K562 (cell line): ENCODE measurements at regions not wholly inside any gene's neighbourhood (a gene's known extent, or its start where the extent isn't known, plus 50 kb on each side); places are given as distances from the start of the nearest gene placed in this dataset.

Experiments
- ATAC-seq: fragments of 200-7000 bp; cut with Tn5 transposase; 3 replicates; pipeline ENCODE4 v1.9.1; 2020; ENCODE audit warnings: moderate library complexity
- BruUV-seq: library from RNA; stranded (reverse); fragments of 400-500 nt; replicated peaks from 2 replicates; lab custom pipeline; 2021; lab: Mats Ljungman, UMichigan
- CTCF ChIA-PET: fragments of 300-600 bp; formaldehyde crosslinking; extraction: SDS; loops from one replicate; lab custom pipeline; 2021; ENCODE audit warnings: low intra/inter-chr PET ratio; lab: Yijun Ruan, JAX
- POLR2A ChIA-PET: fragments of 300-600, 350-650 bp; sonication (Branson Sonifier 250); formaldehyde crosslinking; extraction: SDS; loops from one replicate; lab custom pipeline; 2021; ENCODE audit warnings: antibody characterized with exemption, inconsistent platforms; lab: Yijun Ruan, JAX
- DNase-seq, 4 experiments: peaks; one replicate each; pipeline versions ENCODE4 v3.0.0 to v3.0.0-alpha.2; 2011 to 2018; ENCODE audit warnings: low spot score in 3 of 4, mixed read lengths in 3 of 4; ENCODE audit errors: extremely low read depth in 1 of 4
- FAIRE-seq: peaks from 2 replicates; lab custom pipeline; 2011; peaks lifted over from hg19 to GRCh38; lab: Jason Lieb, UNC
- H2AFZ ChIP-seq: 2 replicates; pipeline ENCODE4 v1.6.0; 2011; ENCODE audit warnings: low read depth, low read length, control low read depth, inconsistent platforms
- H3K27ac ChIP-seq: fragments of 200-600 bp; 3 replicates; pipeline ENCODE4 v1.8.0; 2011; ENCODE audit warnings: low read depth, mild to moderate bottlenecking, control low read depth, inconsistent platforms, low read length, moderate library complexity, mixed read lengths; ENCODE audit errors: extremely low read depth
- H3K27me3 ChIP-seq, 2 experiments: fragments of 300-600 bp in 1 of 2; 2 replicates in 1 of 2; 3 replicates in 1 of 2; pipeline versions ENCODE4 v1.6.0 to v1.8.0; 2011; ENCODE audit warnings: inconsistent platforms in 2 of 2, low read length in 2 of 2, mild to moderate bottlenecking in 1 of 2, mixed read lengths in 1 of 2, moderate library complexity in 1 of 2; ENCODE audit not compliant: control insufficient read depth in 2 of 2, insufficient read depth in 2 of 2
- H3K36me3 ChIP-seq: fragments of 300-600 bp; 3 replicates; pipeline ENCODE4 v1.8.0; 2011; ENCODE audit warnings: mild to moderate bottlenecking, low read length, inconsistent platforms; ENCODE audit not compliant: control insufficient read depth, insufficient read depth
- H3K4me1 ChIP-seq, 2 experiments: fragments of 200-600 bp in 1 of 2; replicated peaks in 1 of 2; 2 replicates in 1 of 2; 3 replicates in 1 of 2; pipeline versions ENCODE4 v1.5.1 to v1.8.0; 2011; ENCODE audit warnings: inconsistent platforms in 2 of 2, low read length in 2 of 2, mild to moderate bottlenecking in 1 of 2, mixed read lengths in 1 of 2, moderate library complexity in 1 of 2; ENCODE audit not compliant: control insufficient read depth in 2 of 2, insufficient read depth in 2 of 2
- H3K4me2 ChIP-seq: 2 replicates; pipeline ENCODE4 v1.6.1; 2011; ENCODE audit warnings: low read length, control low read depth, inconsistent platforms, mixed read lengths; ENCODE audit not compliant: insufficient read depth
- H3K4me3 ChIP-seq: fragments of 200-600 bp; sonication (generic), shearing (Covaris generic); 2 replicates; pipeline ENCODE4 v1.5.1; 2016; ENCODE audit warnings: control low read depth, inconsistent platforms
- H3K79me2 ChIP-seq: fragments of 200-600 bp; 3 replicates; pipeline ENCODE4 v1.8.0; 2011; ENCODE audit warnings: low read length, inconsistent platforms; ENCODE audit not compliant: control insufficient read depth, insufficient read depth
- H3K9ac ChIP-seq, 2 experiments: 2 replicates each; pipeline versions ENCODE4 v1.6.0 to v1.6.1; 2011; ENCODE audit warnings: low read depth in 2 of 2, low read length in 2 of 2, control low read depth in 1 of 2, inconsistent platforms in 1 of 2, mild to moderate bottlenecking in 1 of 2, mixed read lengths in 1 of 2; ENCODE audit not compliant: insufficient read depth in 1 of 2
- H3K9me1 ChIP-seq: one replicate; pipeline ENCODE4 v1.6.0; 2011; ENCODE audit warnings: inconsistent platforms, mild to moderate bottlenecking, low read length, moderate library complexity; ENCODE audit not compliant: control insufficient read depth, insufficient read depth
- H3K9me3 ChIP-seq: replicated peaks from 2 replicates; pipeline ENCODE4 v1.5.1; 2011; ENCODE audit warnings: low read depth, low read length, inconsistent platforms; ENCODE audit not compliant: control insufficient read depth, insufficient read depth
- H4K20me1 ChIP-seq: replicated peaks from 2 replicates; pipeline ENCODE4 v1.6.1; 2011; ENCODE audit warnings: low read length, inconsistent platforms, mixed read lengths; ENCODE audit not compliant: control insufficient read depth, insufficient read depth
- CHD4 ChIP-seq: fragments of 200-600 bp; sonication (generic); IDR thresholded peaks from 3 replicates; pipeline ENCODE4 v1.6.1; 2012; ENCODE audit warnings: low read depth, mild to moderate bottlenecking, mixed read lengths, low read length, inconsistent platforms; ENCODE audit not compliant: insufficient read depth, insufficient replicate concordance, poor library complexity, severe bottlenecking
- IFI16 ChIP-seq: fragments of 250-450 bp; sonication (Bioruptor Pico); IDR thresholded peaks from 2 replicates; pipeline ENCODE4 v2.1.2; 2022; ENCODE audit warnings: mild to moderate bottlenecking, inconsistent platforms
- MXD1 ChIP-seq: fragments of 250-450 bp; sonication (Bioruptor Pico); IDR thresholded peaks from 2 replicates; pipeline ENCODE4 v1.8.0; 2021; ENCODE audit warnings: borderline replicate concordance, mild to moderate bottlenecking, moderate library complexity; ENCODE audit not compliant: poor library complexity, severe bottlenecking
- TAF9B ChIP-seq: fragments of 450-650 bp; IDR thresholded peaks from 2 replicates; pipeline ENCODE4 v1.6.1; 2018; ENCODE audit warnings: mild to moderate bottlenecking; ENCODE audit not compliant: partially characterized antibody
- UBTF ChIP-seq, 2 experiments: IDR thresholded peaks; 2 replicates each; pipeline ENCODE4 v1.6.1; 2012; ENCODE audit warnings: improper control_type of control experiment in 2 of 2, low read depth in 2 of 2, low read length in 2 of 2, borderline replicate concordance in 1 of 2
- ZNF696 ChIP-seq: fragments of 250-450 bp; sonication (Bioruptor Pico); conservative IDR thresholded peaks from 2 replicates; pipeline ENCODE4 v1.4.0; 2020; ENCODE audit warnings: mild to moderate bottlenecking, moderate library complexity
- WGBS: fragments of 100-300 bp; shearing (Covaris generic); methylation state at CpG from one replicate; pipeline ENCODE4 v1.1.6; 2016; ENCODE audit warnings: low coverage, mixed read lengths; ENCODE audit not compliant: insufficient coverage; ENCODE audit errors: missing lambda C conversion rate; 5-methylcytosine and 5-hydroxymethylcytosine counted together
- in situ Hi-C: fragments of 300-500 bp; cut with MboI; formaldehyde crosslinking; loops from 4 replicates; pipeline ENCODE4 v1.15.0; 2018; ENCODE audit warnings: inconsistent platforms, mixed read lengths
- intact Hi-C: fragments of 100-400 bp; cut with micrococcal nuclease; formaldehyde crosslinking; loops from 2 replicates; pipeline ENCODE4 v1.14.2; 2022
- TF ChIP-seq, protein P1 (sequence below), 2 experiments: fragments of 450-650 bp; formaldehyde crosslinking in 1 of 2; IDR thresholded peaks; 2 replicates each; pipeline versions ENCODE4 v1.4.0 to v1.6.1; 2014 to 2020; ENCODE audit warnings: mild to moderate bottlenecking in 2 of 2, borderline replicate concordance in 1 of 2, low read depth in 1 of 2

DNA sequence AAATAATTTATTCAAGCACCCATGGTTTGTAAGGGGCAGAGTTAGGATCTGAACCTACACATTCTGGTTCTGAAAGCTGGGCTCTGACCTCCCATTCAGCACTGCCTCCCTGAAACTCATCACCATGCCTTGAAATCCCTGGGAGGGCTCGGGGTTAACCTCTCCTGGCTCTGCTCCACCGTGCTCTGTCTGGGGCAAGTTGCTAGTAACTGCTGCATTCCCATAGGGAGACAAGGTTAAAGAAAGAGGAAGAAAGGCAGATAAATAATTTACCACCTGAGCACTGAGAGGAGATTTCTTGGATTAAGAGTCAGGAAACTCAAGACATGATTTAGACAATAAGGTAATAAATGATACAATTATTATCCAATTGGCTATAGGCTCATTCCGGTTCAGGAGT lies 199.3 kb downstream of the KIF18A start:
- H4K20me1 ChIP-seq, result no peaks in the 10 kb centered on the region
- no peak overlapping the region for H3K4me2 ChIP-seq
- H3K36me3 ChIP-seq, result no peaks in the 10 kb centered on the region
- H3K27me3 ChIP-seq, result no peaks in the 10 kb centered on the region
- no TSS peak for BruUV-seq
- in situ Hi-C loops (no loop called here), intact Hi-C loops (no loop called here)
- FAIRE-seq (no peak), DNase-seq (no peak), ATAC-seq (no peak)
- H3K9me1 ChIP-seq, result no peaks in the 10 kb centered on the region
- H3K9me3 ChIP-seq, result no peaks in the 10 kb centered on the region
- H3K4me3 ChIP-seq, result no peak overlapping the region
- no peak overlapping the region for H3K27ac ChIP-seq
- ChIA-PET CTCF (no interaction called here), POLR2A (no interaction called here)
- no peaks in the 10 kb centered on the region for H3K4me1 ChIP-seq
- 0% methylated on average over 3 of the region's 3 CpGs for WGBS
- H3K9ac ChIP-seq, result no peak overlapping the region
- no peaks in the 10 kb centered on the region for H3K79me2 ChIP-seq
- no peak overlapping the region for H2AFZ ChIP-seq
- TF ChIP-seq IFI16 (CRISPR knock-in tag) (no peak), ZNF696 (no peak), CHD4 (no peak), MXD1 (CRISPR knock-in tag) (no peak), TAF9B (no peak), UBTF (IDR thresholded peaks at IDR 0.05; ENCODE audit: borderline replicate concordance in 1 of 2, low read depth in 2 of 2, low read length in 2 of 2) (no peak)
- TF ChIP-seq, protein P1, sequence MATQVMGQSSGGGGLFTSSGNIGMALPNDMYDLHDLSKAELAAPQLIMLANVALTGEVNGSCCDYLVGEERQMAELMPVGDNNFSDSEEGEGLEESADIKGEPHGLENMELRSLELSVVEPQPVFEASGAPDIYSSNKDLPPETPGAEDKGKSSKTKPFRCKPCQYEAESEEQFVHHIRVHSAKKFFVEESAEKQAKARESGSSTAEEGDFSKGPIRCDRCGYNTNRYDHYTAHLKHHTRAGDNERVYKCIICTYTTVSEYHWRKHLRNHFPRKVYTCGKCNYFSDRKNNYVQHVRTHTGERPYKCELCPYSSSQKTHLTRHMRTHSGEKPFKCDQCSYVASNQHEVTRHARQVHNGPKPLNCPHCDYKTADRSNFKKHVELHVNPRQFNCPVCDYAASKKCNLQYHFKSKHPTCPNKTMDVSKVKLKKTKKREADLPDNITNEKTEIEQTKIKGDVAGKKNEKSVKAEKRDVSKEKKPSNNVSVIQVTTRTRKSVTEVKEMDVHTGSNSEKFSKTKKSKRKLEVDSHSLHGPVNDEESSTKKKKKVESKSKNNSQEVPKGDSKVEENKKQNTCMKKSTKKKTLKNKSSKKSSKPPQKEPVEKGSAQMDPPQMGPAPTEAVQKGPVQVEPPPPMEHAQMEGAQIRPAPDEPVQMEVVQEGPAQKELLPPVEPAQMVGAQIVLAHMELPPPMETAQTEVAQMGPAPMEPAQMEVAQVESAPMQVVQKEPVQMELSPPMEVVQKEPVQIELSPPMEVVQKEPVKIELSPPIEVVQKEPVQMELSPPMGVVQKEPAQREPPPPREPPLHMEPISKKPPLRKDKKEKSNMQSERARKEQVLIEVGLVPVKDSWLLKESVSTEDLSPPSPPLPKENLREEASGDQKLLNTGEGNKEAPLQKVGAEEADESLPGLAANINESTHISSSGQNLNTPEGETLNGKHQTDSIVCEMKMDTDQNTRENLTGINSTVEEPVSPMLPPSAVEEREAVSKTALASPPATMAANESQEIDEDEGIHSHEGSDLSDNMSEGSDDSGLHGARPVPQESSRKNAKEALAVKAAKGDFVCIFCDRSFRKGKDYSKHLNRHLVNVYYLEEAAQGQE (IDR thresholded peaks at IDR 0.05; ENCODE audit: borderline replicate concordance), result no peak
- TF ChIP-seq, protein P1 (CRISPR knock-in tag; IDR thresholded peaks at IDR 0.05; ENCODE audit: low read depth), result no peak
